ENCODE measurements at regions not wholly inside any gene's neighbourhood (a gene's known extent, or its start where the extent isn't known, plus 50 kb on each side); places are given as distances from the start of the nearest gene placed in this dataset.

GRCh38 chr2:120915670-120916069 is 180.0 kb downstream of the GLI2 start:
- H3K4me3 ChIP-seq (replicated peaks; ENCODE audit: low read depth, low read length), result no peak overlapping the region
- H3K36me3 ChIP-seq (ENCODE audit: control insufficient read depth, insufficient read depth, low read length), result no peaks in the 10 kb centered on the region
- no peak for DNase-seq (ENCODE audit: extremely low read depth, insufficient read length)
- no peaks in the 10 kb centered on the region; the same call in none of the 2 replicates for H3K27me3 ChIP-seq (replicated peaks; ENCODE audit: control insufficient read depth, insufficient read depth, low read length)
- no peak for TF ChIP-seq CTCF (IDR thresholded peaks at IDR 0.05; ENCODE audit: insufficient read depth, low read length, poor library complexity, severe bottlenecking)

GRCh38 chr2:120916446-120916845 is 180.8 kb downstream of the GLI2 start:
- no peaks in the 10 kb centered on the region for H3K36me3 ChIP-seq (ENCODE audit: control insufficient read depth, insufficient read depth, low read length)
- DNase-seq (ENCODE audit: extremely low read depth, insufficient read length), result no peak
- no peaks in the 10 kb centered on the region; the same call in none of the 2 replicates for H3K27me3 ChIP-seq (replicated peaks; ENCODE audit: control insufficient read depth, insufficient read depth, low read length)
- H3K4me3 ChIP-seq (replicated peaks; ENCODE audit: low read depth, low read length), result no peak overlapping the region
- no peak for TF ChIP-seq CTCF (IDR thresholded peaks at IDR 0.05; ENCODE audit: insufficient read depth, low read length, poor library complexity, severe bottlenecking)

GRCh38 chr2:120917886-120918285 is 182.2 kb downstream of the GLI2 start:
- Histone ChIP-seq H3K36me3 (ENCODE audit: control insufficient read depth, insufficient read depth, low read length) (no peaks in the 10 kb centered on the region), H3K27me3 (replicated peaks; ENCODE audit: control insufficient read depth, insufficient read depth, low read length) (no peaks in the 10 kb centered on the region; the same call in none of the 2 replicates), H3K4me3 (replicated peaks; ENCODE audit: low read depth, low read length) (no peak overlapping the region)
- no peak for DNase-seq (ENCODE audit: extremely low read depth, insufficient read length)
- no peak for TF ChIP-seq CTCF (IDR thresholded peaks at IDR 0.05; ENCODE audit: insufficient read depth, low read length, poor library complexity, severe bottlenecking)

GRCh38 chr2:120919216-120919615 is 183.5 kb downstream of the GLI2 start:
- H3K4me3 ChIP-seq (replicated peaks; ENCODE audit: low read depth, low read length), result no peak overlapping the region
- no peaks in the 10 kb centered on the region for H3K36me3 ChIP-seq (ENCODE audit: control insufficient read depth, insufficient read depth, low read length)
- DNase-seq (ENCODE audit: extremely low read depth, insufficient read length), result no peak
- H3K27me3 ChIP-seq (replicated peaks; ENCODE audit: control insufficient read depth, insufficient read depth, low read length), result no peaks in the 10 kb centered on the region; the same call in none of the 2 replicates
- TF ChIP-seq CTCF (IDR thresholded peaks at IDR 0.05; ENCODE audit: insufficient read depth, low read length, poor library complexity, severe bottlenecking), result no peak

GRCh38 chr2:120919771-120920453 is 184.2 kb downstream of the GLI2 start:
- DNase-seq (ENCODE audit: extremely low read depth, insufficient read length), result no peak
- H3K27me3 ChIP-seq (replicated peaks; ENCODE audit: control insufficient read depth, insufficient read depth, low read length), result no peaks in the 10 kb centered on the region; the same call in 1 of the 2 replicates
- H3K4me3 ChIP-seq (replicated peaks; ENCODE audit: low read depth, low read length), result no peak overlapping the region
- no peaks in the 10 kb centered on the region for H3K36me3 ChIP-seq (ENCODE audit: control insufficient read depth, insufficient read depth, low read length)
- no peak for TF ChIP-seq CTCF (IDR thresholded peaks at IDR 0.05; ENCODE audit: insufficient read depth, low read length, poor library complexity, severe bottlenecking)

Data from GM06990 (cell line).